ENCODE measurements at regions not wholly inside any gene's neighbourhood (a gene's known extent, or its start where the extent isn't known, plus 50 kb on each side); places are given as distances from the start of the nearest gene placed in this dataset.

GRCh38 chr9:80144406-80144805 is 572.6 kb downstream of the TLE4 start:
- DNase-seq (ENCODE audit: extremely low read depth, low read depth, low spot score): no peak

- no peak for DNase-seq (ENCODE audit: extremely low read depth, low read depth, low spot score)
These were observed 572.1 kb downstream of the TLE4 start for GRCh38 chr9:80143899-80144298.

- no peak for DNase-seq (ENCODE audit: extremely low read depth, low read depth, low spot score)
These were observed 562.7 kb downstream of the TLE4 start for GRCh38 chr9:80134487-80134886.

- no peak for DNase-seq (ENCODE audit: extremely low read depth, low read depth, low spot score)
These were observed 559.9 kb downstream of the TLE4 start for GRCh38 chr9:80131627-80132026.

GRCh38 chr9:80127920-80128319 is 556.2 kb downstream of the TLE4 start:
- DNase-seq (ENCODE audit: extremely low read depth, low read depth, low spot score): no peak

GRCh38 chr9:80125731-80126264 is 554.0 kb downstream of the TLE4 start:
- DNase-seq (ENCODE audit: extremely low read depth, low read depth, low spot score): no peak

- no peak for DNase-seq (ENCODE audit: extremely low read depth, low read depth, low spot score)
These were observed 545.3 kb downstream of the TLE4 start for GRCh38 chr9:80117031-80117430.

GRCh38 chr9:80114241-80114640 is 542.5 kb downstream of the TLE4 start:
- DNase-seq (ENCODE audit: extremely low read depth, low read depth, low spot score): no peak

GRCh38 chr9:80107931-80108660 is 536.3 kb downstream of the TLE4 start:
- no peak for DNase-seq (ENCODE audit: extremely low read depth, low read depth, low spot score)

- no peak for DNase-seq (ENCODE audit: extremely low read depth, low read depth, low spot score)
These were observed 525.7 kb downstream of the TLE4 start for GRCh38 chr9:80097476-80097875.

- no peak for DNase-seq (ENCODE audit: extremely low read depth, low read depth, low spot score)
These were observed 522.5 kb downstream of the TLE4 start for GRCh38 chr9:80094176-80094771.

- no peak for DNase-seq (ENCODE audit: extremely low read depth, low read depth, low spot score)
These were observed 521.9 kb downstream of the TLE4 start for GRCh38 chr9:80093695-80094094.

- DNase-seq (ENCODE audit: extremely low read depth, low read depth, low spot score): no peak
These were observed 519.8 kb downstream of the TLE4 start for GRCh38 chr9:80091526-80091925.

- DNase-seq (ENCODE audit: extremely low read depth, low read depth, low spot score): no peak
These were observed 518.6 kb downstream of the TLE4 start for GRCh38 chr9:80090317-80090716.

GRCh38 chr9:80086822-80087345 is 515.1 kb downstream of the TLE4 start:
- DNase-seq (ENCODE audit: extremely low read depth, low read depth, low spot score): no peak

GRCh38 chr9:80086386-80086785 is 514.6 kb downstream of the TLE4 start:
- DNase-seq (ENCODE audit: extremely low read depth, low read depth, low spot score): no peak

GRCh38 chr9:80085668-80086067 is 513.9 kb downstream of the TLE4 start:
- DNase-seq (ENCODE audit: extremely low read depth, low read depth, low spot score): no peak

GRCh38 chr9:80082213-80082612 is 510.4 kb downstream of the TLE4 start:
- DNase-seq (ENCODE audit: extremely low read depth, low read depth, low spot score): no peak

GRCh38 chr9:80078826-80079225 is 507.1 kb downstream of the TLE4 start:
- DNase-seq (ENCODE audit: extremely low read depth, low read depth, low spot score): no peak

GRCh38 chr9:80077059-80077458 is 505.3 kb downstream of the TLE4 start:
- DNase-seq (ENCODE audit: extremely low read depth, low read depth, low spot score): no peak

GRCh38 chr9:80076162-80076561 is 504.4 kb downstream of the TLE4 start:
- DNase-seq (ENCODE audit: extremely low read depth, low read depth, low spot score): no peak

GRCh38 chr9:80074439-80074838 is 502.7 kb downstream of the TLE4 start:
- no peak for DNase-seq (ENCODE audit: extremely low read depth, low read depth, low spot score)

All from glomerular endothelial cell (primary cell).